Fibroblast of lung (primary cell): ENCODE measurements at regions not wholly inside any gene's neighbourhood (a gene's known extent, or its start where the extent isn't known, plus 50 kb on each side); places are given as distances from the start of the nearest gene placed in this dataset.
"Not testable (repeated sequence)": the region's sequence is repeated elsewhere in the genome, so short reads cannot be mapped to it uniquely, and the experiment has no call there.

Source experiments
- DNase-seq, 2 donors: peaks; one replicate each; pipeline versions ENCODE4 v3.0.0 to v3.0.0-alpha.2; 2010; ENCODE audit warnings: low read depth in 2 of 2
- H2AFZ ChIP-seq: 2 replicates; pipeline ENCODE4 v1.5.1; 2012; ENCODE audit warnings: low read length, control low read depth, inconsistent platforms
- H3K27ac ChIP-seq: 2 replicates; pipeline ENCODE4 v1.5.1; 2011; ENCODE audit warnings: low read length, control low read depth; ENCODE audit not compliant: insufficient read depth
- H3K27me3 ChIP-seq: 2 replicates; pipeline ENCODE4 v1.5.1; 2011; ENCODE audit warnings: mild to moderate bottlenecking, low read length; ENCODE audit not compliant: control insufficient read depth, insufficient read depth
- H3K36me3 ChIP-seq: 2 replicates; pipeline ENCODE4 v1.5.1; 2011; ENCODE audit warnings: low read length; ENCODE audit not compliant: control insufficient read depth, insufficient read depth
- H3K4me1 ChIP-seq: 2 replicates; pipeline ENCODE4 v1.5.1; 2011; ENCODE audit warnings: low read length; ENCODE audit not compliant: control insufficient read depth, insufficient read depth; ENCODE audit errors: extremely low read depth
- H3K4me2 ChIP-seq: 2 replicates; pipeline ENCODE4 v1.5.1; 2011; ENCODE audit warnings: low read length, control low read depth; ENCODE audit not compliant: insufficient read depth; ENCODE audit errors: extremely low read depth
- H3K4me3 ChIP-seq, 4 experiments: fragments of 200-600 bp in 1 of 4; sonication (generic) in 1 of 4; replicated peaks in 1 of 4; 2 replicates each; pipeline ENCODE4 v1.5.1; 2011 to 2016; ENCODE audit warnings: low read length in 4 of 4, low read depth in 3 of 4, mild to moderate bottlenecking in 3 of 4, control low read depth in 2 of 4, inconsistent platforms in 1 of 4, mixed read lengths in 1 of 4; ENCODE audit not compliant: insufficient read depth in 1 of 4; ENCODE audit errors: control extremely low read depth in 1 of 4
- H3K79me2 ChIP-seq: 2 replicates; pipeline ENCODE4 v1.5.1; 2012; ENCODE audit warnings: mild to moderate bottlenecking, low read length, inconsistent platforms; ENCODE audit not compliant: control insufficient read depth, insufficient read depth
- H3K9ac ChIP-seq: 2 replicates; pipeline ENCODE4 v1.5.1; 2011; ENCODE audit warnings: mild to moderate bottlenecking, low read length, control low read depth; ENCODE audit not compliant: insufficient read depth
- H3K9me3 ChIP-seq: 2 replicates; pipeline ENCODE4 v1.5.1; 2012; ENCODE audit warnings: low read depth, low read length; ENCODE audit not compliant: control insufficient read depth, insufficient read depth
- H4K20me1 ChIP-seq: 2 replicates; pipeline ENCODE4 v1.5.1; 2011; ENCODE audit warnings: low read length; ENCODE audit not compliant: control insufficient read depth, insufficient read depth; ENCODE audit errors: extremely low read depth
- CTCF ChIP-seq, 2 donors: IDR thresholded peaks in 1 of 2; conservative IDR thresholded peaks in 1 of 2; 1 replicate in 1 of 2; 2 replicates in 1 of 2; pipeline ENCODE4 v1.5.1; 2011 to 2012; ENCODE audit warnings: low read length in 2 of 2, control low read depth in 1 of 2, inconsistent platforms in 1 of 2, low read depth in 1 of 2, mild to moderate bottlenecking in 1 of 2
- EZH2 ChIP-seq: IDR thresholded peaks from 2 replicates; pipeline ENCODE4 v1.5.1; 2012; ENCODE audit warnings: low read length, control low read depth, mild to moderate bottlenecking; ENCODE audit errors: missing control alignments

- DNase-seq: no peak
- no peaks in the 10 kb centered on the region for H3K79me2 ChIP-seq
- H3K27me3 ChIP-seq: no peaks in the 10 kb centered on the region
- TF ChIP-seq CTCF (conservative IDR thresholded peaks at IDR 0.05 in 1 of 2, IDR thresholded peaks at IDR 0.05 in 1 of 2; ENCODE audit: low read depth in 1 of 2, low read length in 2 of 2) (no peak), EZH2 (no peak)
- H2AFZ ChIP-seq: no peak overlapping the region
- no peak overlapping the region for H3K9ac ChIP-seq
- no peaks in the 10 kb centered on the region for H4K20me1 ChIP-seq
- no peak overlapping the region for H3K27ac ChIP-seq
- H3K36me3 ChIP-seq: no peaks in the 10 kb centered on the region
- no peak overlapping the region for H3K4me2 ChIP-seq
- H3K9me3 ChIP-seq: no peaks in the 10 kb centered on the region
- no peaks in the 10 kb centered on the region for H3K4me1 ChIP-seq
- H3K4me3 ChIP-seq: no peak overlapping the region
Measured at GRCh38 chr1:209116705-209117104, 466.8 kb upstream of the CAMK1G start.

- H3K36me3 ChIP-seq: no peaks in the 10 kb centered on the region
Measured at GRCh38 chr1:209123601-209124000, 459.9 kb upstream of the CAMK1G start.

GRCh38 chr1:209129091-209129490 is 454.4 kb upstream of the CAMK1G start:
- not testable (repeated sequence) for H3K36me3 ChIP-seq, H3K4me1 ChIP-seq, H3K9me3 ChIP-seq, DNase-seq, H3K4me3 ChIP-seq, H3K9ac ChIP-seq, H3K4me2 ChIP-seq, H3K79me2 ChIP-seq, H3K27ac ChIP-seq, H3K27me3 ChIP-seq, H4K20me1 ChIP-seq, H2AFZ ChIP-seq

More at GRCh38 chr1:209123601-209124000, 459.9 kb upstream of the CAMK1G start:
- H3K9me3 ChIP-seq: no peaks in the 10 kb centered on the region
- H3K79me2 ChIP-seq: no peaks in the 10 kb centered on the region
- no peaks in the 10 kb centered on the region for H3K4me1 ChIP-seq
- no peaks in the 10 kb centered on the region for H3K27me3 ChIP-seq
- no peak overlapping the region for H3K4me3 ChIP-seq
- DNase-seq: no peak
- no peak overlapping the region for H3K9ac ChIP-seq
- H2AFZ ChIP-seq: no peak overlapping the region
- TF ChIP-seq CTCF (conservative IDR thresholded peaks at IDR 0.05 in 1 of 2, IDR thresholded peaks at IDR 0.05 in 1 of 2; ENCODE audit: low read depth in 1 of 2, low read length in 2 of 2) (no peak), EZH2 (no peak)
- H3K27ac ChIP-seq: no peak overlapping the region
- H4K20me1 ChIP-seq: no peaks in the 10 kb centered on the region
- H3K4me2 ChIP-seq: no peak overlapping the region
